DOHH2 (cell line): ENCODE measurements at regions not wholly inside any gene's neighbourhood (a gene's known extent, or its start where the extent isn't known, plus 50 kb on each side); places are given as distances from the start of the nearest gene placed in this dataset.

ENCODE experiments used
- CTCF ChIP-seq: fragments of 200-600 bp; sonication (generic); IDR thresholded peaks from one replicate; pipeline ENCODE4 v1.5.1; 2014; ENCODE audit warnings: antibody characterized with exemption, mild to moderate bottlenecking, low read depth, low read length; ENCODE audit not compliant: poor library complexity, severe bottlenecking
- EZH2phosphoT487 ChIP-seq: fragments of 200-600 bp; sonication (generic); IDR thresholded peaks from 2 replicates; pipeline ENCODE4 v1.6.1; 2017; ENCODE audit warnings: borderline replicate concordance, mild to moderate bottlenecking, antibody characterized with exemption, low read length, moderate library complexity, mixed read lengths

DNA sequence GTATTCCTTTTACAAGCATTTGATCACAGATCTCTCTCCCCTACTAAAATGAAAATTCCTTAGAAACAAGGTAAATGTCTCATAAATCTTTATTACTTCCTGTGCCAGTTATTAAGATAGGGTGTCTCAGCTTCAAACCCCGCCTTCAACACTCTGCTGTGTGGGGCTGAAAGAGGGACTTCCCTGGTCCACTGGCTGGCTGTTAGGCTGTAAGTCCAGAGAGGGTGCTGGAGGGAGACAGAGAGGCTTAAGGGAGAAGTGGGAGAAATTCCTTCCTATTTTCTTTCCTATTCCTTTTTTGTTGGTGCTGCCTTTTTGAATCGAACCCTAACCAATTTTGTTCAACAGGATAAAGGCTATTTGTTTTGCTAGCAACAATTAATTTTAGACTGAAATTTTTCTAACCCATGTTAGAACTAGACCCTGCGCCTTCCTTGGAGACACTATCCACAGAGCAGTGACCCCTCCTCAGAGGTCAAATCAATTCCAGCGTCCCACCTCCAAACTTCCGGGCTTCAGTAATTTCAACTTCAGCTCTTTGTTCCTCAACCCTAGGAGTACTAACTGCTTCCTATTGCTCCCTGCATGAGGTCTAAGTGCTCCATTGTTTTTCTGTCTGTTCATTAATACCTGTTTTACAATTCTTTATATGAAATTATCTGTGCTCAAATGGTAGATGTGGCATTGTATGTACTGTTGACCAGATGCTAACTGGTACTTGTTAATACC, 207.5 kb upstream of the OPRM1 start:
- TF ChIP-seq CTCF (no peak), EZH2phosphoT487 (no peak)
